Right forelimb (tissue), 1 donor: ENCODE measurements at regions not wholly inside any gene's neighbourhood (a gene's known extent, or its start where the extent isn't known, plus 50 kb on each side); places are given as distances from the start of the nearest gene placed in this dataset.

Experiments
- DNase-seq: peaks from one replicate; pipeline ENCODE4 v3.0.0-alpha.2; 2018

- DNase-seq, result no peak
Measured at GRCh38 chr21:35682904-35683549, 377.3 kb downstream of the SETD4 start.

GRCh38 chr21:35681946-35682345, 378.4 kb downstream of the SETD4 start:
- DNase-seq, result no peak

- DNase-seq, result no peak
Measured at GRCh38 chr21:35679076-35679475, 381.2 kb downstream of the SETD4 start.

- no peak for DNase-seq
Measured at GRCh38 chr21:35678393-35678792, 381.9 kb downstream of the SETD4 start.

- DNase-seq, result no peak
Measured at GRCh38 chr21:35677298-35677841, 383.0 kb downstream of the SETD4 start.

GRCh38 chr21:35674895-35675470, 385.3 kb downstream of the SETD4 start:
- no peak for DNase-seq

GRCh38 chr21:35674091-35674671, 386.1 kb downstream of the SETD4 start:
- DNase-seq, result no peak

- DNase-seq, result no peak
Measured at GRCh38 chr21:35672313-35672712, 388.0 kb downstream of the SETD4 start.

GRCh38 chr21:35664683-35665082, 395.6 kb downstream of the SETD4 start:
- DNase-seq, result no peak

GRCh38 chr21:35663856-35664606, 396.3 kb downstream of the SETD4 start:
- no peak for DNase-seq

GRCh38 chr21:35658242-35658641, 402.1 kb downstream of the SETD4 start:
- DNase-seq, result no peak

GRCh38 chr21:35652872-35653271, 407.5 kb downstream of the SETD4 start:
- no peak for DNase-seq

GRCh38 chr21:35652196-35652595, 408.1 kb downstream of the SETD4 start:
- DNase-seq, result no peak

- no peak for DNase-seq
Measured at GRCh38 chr21:35651196-35651595, 409.1 kb downstream of the SETD4 start.

GRCh38 chr21:35649186-35649585, 411.1 kb downstream of the SETD4 start:
- DNase-seq, result no peak

GRCh38 chr21:35648512-35648911, 411.8 kb downstream of the SETD4 start:
- DNase-seq, result no peak

- no peak for DNase-seq
Measured at GRCh38 chr21:35646606-35647005, 413.7 kb downstream of the SETD4 start.

- DNase-seq, result no peak
Measured at GRCh38 chr21:35645991-35646390, 414.3 kb downstream of the SETD4 start.

GRCh38 chr21:35644523-35644922, 415.8 kb downstream of the SETD4 start:
- no peak for DNase-seq

- no peak for DNase-seq
Measured at GRCh38 chr21:35643176-35643575, 417.1 kb downstream of the SETD4 start.

- no peak for DNase-seq
Measured at GRCh38 chr21:35641271-35642016, 418.9 kb downstream of the SETD4 start.

- no peak for DNase-seq
Measured at GRCh38 chr21:35637431-35637830, 422.9 kb downstream of the SETD4 start.

GRCh38 chr21:35635994-35636393, 424.3 kb downstream of the SETD4 start:
- no peak for DNase-seq
